ENCODE measurements at regions not wholly inside any gene's neighbourhood (a gene's known extent, or its start where the extent isn't known, plus 50 kb on each side); places are given as distances from the start of the nearest gene placed in this dataset.

DNA sequence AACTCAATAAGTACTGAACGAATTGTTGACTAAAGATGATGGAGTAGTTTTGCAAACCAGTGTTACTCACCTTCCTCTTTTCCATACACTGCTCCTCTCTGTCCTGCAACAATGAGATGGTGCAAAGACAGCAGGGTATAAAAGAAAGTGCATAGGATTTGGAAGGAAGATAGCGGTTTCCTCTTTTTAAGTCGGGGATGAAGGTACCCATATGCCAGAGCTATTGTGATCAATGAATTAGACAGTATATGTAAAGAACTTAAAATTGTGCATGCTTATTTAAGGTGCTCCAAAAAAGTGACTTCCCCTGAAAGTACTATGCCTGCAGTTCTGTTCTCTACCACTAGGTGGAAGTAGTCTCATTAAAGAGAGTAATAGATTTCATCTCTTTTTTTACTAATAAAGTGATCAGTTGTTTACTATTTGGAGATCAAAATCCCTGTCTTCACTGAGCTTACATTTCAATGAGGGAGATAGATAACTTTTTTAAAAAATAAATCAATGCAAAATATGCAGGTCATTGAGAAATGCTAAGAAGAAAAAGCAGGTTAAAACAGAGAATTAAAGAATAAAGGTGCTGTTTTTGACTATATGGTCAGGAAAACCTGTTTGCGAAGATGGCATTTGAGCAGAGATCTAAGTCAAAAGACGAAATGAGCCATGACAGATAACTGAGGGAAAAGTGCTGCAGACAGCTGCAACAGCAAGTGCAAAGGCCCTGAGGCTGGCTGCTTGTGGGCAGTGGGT is 339.7 kb upstream of the SLC14A2 start:
- H3K4me3 ChIP-seq: no peak overlapping the region
- DNase-seq: no peak
- H3K9me3 ChIP-seq: no peaks in the 10 kb centered on the region
- H3K36me3 ChIP-seq: no peaks in the 10 kb centered on the region
- no peaks in the 10 kb centered on the region for H3K27me3 ChIP-seq
- no peaks in the 10 kb centered on the region for H3K4me1 ChIP-seq
- ATAC-seq: no peak
- no peak overlapping the region for H3K27ac ChIP-seq
- TF ChIP-seq, protein P1, sequence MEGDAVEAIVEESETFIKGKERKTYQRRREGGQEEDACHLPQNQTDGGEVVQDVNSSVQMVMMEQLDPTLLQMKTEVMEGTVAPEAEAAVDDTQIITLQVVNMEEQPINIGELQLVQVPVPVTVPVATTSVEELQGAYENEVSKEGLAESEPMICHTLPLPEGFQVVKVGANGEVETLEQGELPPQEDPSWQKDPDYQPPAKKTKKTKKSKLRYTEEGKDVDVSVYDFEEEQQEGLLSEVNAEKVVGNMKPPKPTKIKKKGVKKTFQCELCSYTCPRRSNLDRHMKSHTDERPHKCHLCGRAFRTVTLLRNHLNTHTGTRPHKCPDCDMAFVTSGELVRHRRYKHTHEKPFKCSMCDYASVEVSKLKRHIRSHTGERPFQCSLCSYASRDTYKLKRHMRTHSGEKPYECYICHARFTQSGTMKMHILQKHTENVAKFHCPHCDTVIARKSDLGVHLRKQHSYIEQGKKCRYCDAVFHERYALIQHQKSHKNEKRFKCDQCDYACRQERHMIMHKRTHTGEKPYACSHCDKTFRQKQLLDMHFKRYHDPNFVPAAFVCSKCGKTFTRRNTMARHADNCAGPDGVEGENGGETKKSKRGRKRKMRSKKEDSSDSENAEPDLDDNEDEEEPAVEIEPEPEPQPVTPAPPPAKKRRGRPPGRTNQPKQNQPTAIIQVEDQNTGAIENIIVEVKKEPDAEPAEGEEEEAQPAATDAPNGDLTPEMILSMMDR (IDR thresholded peaks at IDR 0.05): peak; percentile 85
- intact Hi-C loops (cut with DNase I): no loop called here

- no peaks in the 10 kb centered on the region for H3K9me3 ChIP-seq
- no peak overlapping the region for H3K27ac ChIP-seq
- intact Hi-C loops (cut with DNase I): no loop called here
- H3K36me3 ChIP-seq: no peaks in the 10 kb centered on the region
- H3K4me1 ChIP-seq: no peaks in the 10 kb centered on the region
- TF ChIP-seq, protein P1 (IDR thresholded peaks at IDR 0.05): no peak
- no peak for DNase-seq
- H3K4me3 ChIP-seq: no peak overlapping the region
- H3K27me3 ChIP-seq: no peaks in the 10 kb centered on the region
- no peak for ATAC-seq
Measured at GRCh38 chr18:45276878-45277277, 338.4 kb upstream of the SLC14A2 start.

DNA sequence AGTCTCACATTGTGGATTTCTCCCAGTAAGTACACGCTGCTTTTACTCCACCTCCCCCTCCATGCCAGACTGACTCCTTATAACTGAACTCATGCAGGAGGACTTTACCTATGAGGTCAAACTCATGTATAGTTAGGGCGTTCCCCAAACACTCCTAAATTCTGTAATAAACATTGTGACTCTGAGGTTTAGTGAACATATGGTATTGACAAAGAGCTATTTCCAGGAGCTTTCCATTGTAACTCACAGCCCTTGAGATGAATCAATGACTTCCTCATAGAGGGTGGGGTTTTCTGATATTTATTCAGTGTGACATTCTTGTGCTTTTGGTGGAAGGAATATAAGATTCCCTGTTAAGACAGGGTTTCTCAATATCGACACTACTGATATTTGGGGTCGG is 337.4 kb upstream of the SLC14A2 start:
- H3K36me3 ChIP-seq: no peaks in the 10 kb centered on the region

GRCh38 chr18:45280481-45281276 is 334.6 kb upstream of the SLC14A2 start:
- Histone ChIP-seq H3K4me3 (no peak overlapping the region), H3K27me3 (no peaks in the 10 kb centered on the region), H3K4me1 (no peaks in the 10 kb centered on the region), H3K36me3 (no peaks in the 10 kb centered on the region), H3K9me3 (no peaks in the 10 kb centered on the region), H3K27ac (no peak overlapping the region)
- intact Hi-C loops (cut with DNase I): no loop called here
- no peak for DNase-seq
- TF ChIP-seq, protein P1 (IDR thresholded peaks at IDR 0.05): no peak
- ATAC-seq: no peak

More for the DNA sequence above, 337.4 kb upstream of the SLC14A2 start:
- H3K9me3 ChIP-seq: no peaks in the 10 kb centered on the region
- no peak overlapping the region for H3K27ac ChIP-seq
- no peak overlapping the region for H3K4me3 ChIP-seq
- no peaks in the 10 kb centered on the region for H3K27me3 ChIP-seq
- TF ChIP-seq, protein P1 (IDR thresholded peaks at IDR 0.05): no peak
- no peak for ATAC-seq
- no peak for DNase-seq
- intact Hi-C loops (cut with DNase I): no loop called here
- no peaks in the 10 kb centered on the region for H3K4me1 ChIP-seq

DNA sequence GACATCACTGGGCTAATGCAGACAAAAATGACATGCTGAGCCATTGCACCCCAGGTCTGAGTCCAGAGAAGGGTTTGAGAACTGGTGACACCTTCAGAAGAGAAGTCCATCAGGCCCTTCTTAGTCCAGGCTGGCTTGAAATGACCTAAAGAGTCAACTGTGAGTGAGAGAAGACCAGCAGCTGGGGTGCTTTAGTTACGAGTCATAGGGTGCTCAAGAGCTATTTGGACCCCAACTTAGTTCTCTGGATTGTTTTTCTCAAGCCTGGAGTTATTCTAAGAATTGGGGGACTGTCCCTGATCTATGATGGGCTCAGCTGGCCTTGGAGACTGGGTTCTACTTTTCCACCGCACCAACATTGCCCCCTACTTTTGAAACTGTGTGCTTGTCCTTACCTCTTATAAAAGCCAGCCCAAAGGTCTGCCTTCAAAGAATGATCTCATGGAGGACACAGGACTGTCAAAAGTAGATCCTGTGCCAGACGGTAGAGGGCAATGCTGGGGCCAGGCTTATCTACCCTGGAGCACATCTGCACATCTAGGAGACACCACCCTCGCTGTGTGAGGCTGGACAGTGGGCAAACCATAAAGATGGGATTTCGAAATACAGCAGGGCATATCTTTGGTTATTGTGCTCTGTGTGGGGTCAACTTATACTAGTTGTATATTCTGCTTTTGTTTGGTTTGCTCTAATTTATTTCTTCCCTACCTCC is 333.0 kb upstream of the SLC14A2 start:
- Histone ChIP-seq H3K4me1 (no peaks in the 10 kb centered on the region), H3K27ac (no peak overlapping the region), H3K4me3 (no peak overlapping the region), H3K27me3 (no peaks in the 10 kb centered on the region), H3K9me3 (no peaks in the 10 kb centered on the region), H3K36me3 (no peaks in the 10 kb centered on the region)
- intact Hi-C loops (cut with DNase I): no loop called here
- TF ChIP-seq, protein P1 (IDR thresholded peaks at IDR 0.05): no peak
- ATAC-seq (no peak), DNase-seq (no peak)

Data from upper lobe of right lung (tissue), 1 donor.